ENCODE measurements at regions not wholly inside any gene's neighbourhood (a gene's known extent, or its start where the extent isn't known, plus 50 kb on each side); places are given as distances from the start of the nearest gene placed in this dataset.

DNA sequence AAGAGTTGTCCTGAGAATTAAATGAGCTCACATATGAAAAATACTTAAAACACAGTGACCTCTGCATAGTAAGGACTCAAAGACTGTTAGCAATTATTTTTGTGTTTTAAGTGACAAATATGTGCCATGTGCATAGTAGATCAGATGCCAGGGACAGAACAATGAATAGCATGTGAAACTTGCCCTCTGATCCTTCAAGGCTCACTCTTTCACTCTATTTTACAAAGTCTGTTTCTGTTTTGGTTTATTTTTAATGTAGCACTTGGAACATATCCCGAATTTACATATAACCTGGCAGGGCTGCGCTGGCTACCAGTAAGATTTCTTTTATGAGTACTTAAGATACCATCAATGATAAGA lies 135.5 kb upstream of the TNFAIP3 start:
- Histone ChIP-seq H3K4me2 (peak overlapping the region; percentile 78), H3K4me3 (no peak overlapping the region), H3K27ac (peak overlapping the region; percentile 75 to 84), H3K4me1 (peaks cover 42% of the 10 kb centered on the region), H3K9me3 (no peaks in the 10 kb centered on the region)
- ATAC-seq = no peak
- ChIA-PET POLR2A (no interaction called here), CTCF (no interaction called here)
- TF ChIP-seq CHD2 (IDR thresholded peaks at IDR 0.05; ENCODE audit: low read length, partially characterized antibody) (no peak), JUN (IDR thresholded peaks at IDR 0.05) (no peak), KDM1A (IDR thresholded peaks at IDR 0.05; ENCODE audit: low read depth) (no peak), ZFP36 (IDR thresholded peaks at IDR 0.05; ENCODE audit: borderline replicate concordance, partially characterized antibody) (no peak), MAFK (IDR thresholded peaks at IDR 0.05; ENCODE audit: partially characterized antibody) (no peak)
- DNase-seq (ENCODE audit: low read depth in 1 of 2, low spot score in 1 of 2) = no peak
- 11% methylated on average over 2 of the region's 2 CpGs for WGBS (ENCODE audit: missing lambda C conversion rate)
- no peak for FAIRE-seq

DNA sequence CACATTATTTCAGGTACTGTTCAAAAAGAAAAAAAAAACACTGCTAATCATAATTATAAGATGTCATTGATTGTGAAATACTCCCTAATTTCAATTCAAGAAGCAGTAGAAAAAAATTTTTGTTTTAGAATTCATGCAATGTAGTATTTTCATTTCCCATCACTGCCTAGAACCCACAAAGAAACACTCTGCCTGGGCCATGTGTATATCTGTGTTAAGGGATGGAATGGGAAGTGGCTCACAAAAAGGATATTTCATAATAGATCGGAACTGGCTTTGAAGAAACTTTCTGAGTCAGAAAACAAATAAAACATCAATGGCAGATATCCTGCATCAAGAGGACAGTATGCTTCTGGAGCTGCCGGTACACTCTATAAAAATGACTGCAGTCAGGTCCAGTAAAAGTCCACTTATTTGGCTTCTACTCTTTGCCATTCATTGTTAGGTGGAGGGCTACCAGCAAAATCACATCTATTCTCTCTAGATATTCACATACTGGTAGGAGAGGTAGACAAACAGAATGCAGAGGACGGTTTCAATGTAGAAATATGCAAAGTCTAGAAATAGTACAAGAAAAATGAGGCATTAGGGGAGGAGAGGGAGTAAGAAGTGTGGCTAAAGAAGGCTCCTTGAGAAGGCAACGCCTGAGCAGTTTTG lies 135.0 kb upstream of the TNFAIP3 start:
- FAIRE-seq (no peak), DNase-seq (ENCODE audit: low read depth in 1 of 2, low spot score in 1 of 2) (peak; percentile 33), ATAC-seq (peak; percentile 67 to 76; a peak in 4 of 6 replicates)
- CTCF ChIA-PET = interaction anchor here (0.9 to 2.2 kb wide), 2 partner anchors 136 to 138 kb away, joined by 3 to 6 read pairs; partner anchors contain the start of gene TNFAIP3
- H3K9me3 ChIP-seq = no peaks in the 10 kb centered on the region
- H3K4me2 ChIP-seq = peak overlapping the region; percentile 78
- no peak overlapping the region for H3K4me3 ChIP-seq
- POLR2A ChIA-PET = no interaction called here
- peak overlapping the region; percentile 75 to 84 for H3K27ac ChIP-seq
- WGBS (ENCODE audit: missing lambda C conversion rate) = 6% methylated on average over 4 of the region's 4 CpGs
- H3K4me1 ChIP-seq = peaks cover 42% of the 10 kb centered on the region
- TF ChIP-seq EHF (CRISPR knock-in tag; IDR thresholded peaks at IDR 0.05) = no peak
- TF ChIP-seq RAD21 (conservative IDR thresholded peaks at IDR 0.05 in 1 of 2, IDR thresholded peaks at IDR 0.05 in 1 of 2) = no peak
- TF ChIP-seq JUN (IDR thresholded peaks at IDR 0.05) = peak in 1 of 2 experiments; percentile 39; a peak in 1 of 5 replicates
- TF ChIP-seq KDM5A (IDR thresholded peaks at IDR 0.05) = no peak
- no peak for TF ChIP-seq POLR2AphosphoS2 (conservative IDR thresholded peaks at IDR 0.05; ENCODE audit: low read length)
- TF ChIP-seq, protein P1, sequence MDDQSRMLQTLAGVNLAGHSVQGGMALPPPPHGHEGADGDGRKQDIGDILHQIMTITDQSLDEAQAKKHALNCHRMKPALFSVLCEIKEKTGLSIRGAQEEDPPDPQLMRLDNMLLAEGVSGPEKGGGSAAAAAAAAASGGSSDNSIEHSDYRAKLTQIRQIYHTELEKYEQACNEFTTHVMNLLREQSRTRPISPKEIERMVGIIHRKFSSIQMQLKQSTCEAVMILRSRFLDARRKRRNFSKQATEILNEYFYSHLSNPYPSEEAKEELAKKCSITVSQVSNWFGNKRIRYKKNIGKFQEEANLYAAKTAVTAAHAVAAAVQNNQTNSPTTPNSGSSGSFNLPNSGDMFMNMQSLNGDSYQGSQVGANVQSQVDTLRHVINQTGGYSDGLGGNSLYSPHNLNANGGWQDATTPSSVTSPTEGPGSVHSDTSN (IDR thresholded peaks at IDR 0.05) = no peak
- no peak for TF ChIP-seq CHD2 (IDR thresholded peaks at IDR 0.05; ENCODE audit: low read length, partially characterized antibody)
- TF ChIP-seq, protein P2, sequence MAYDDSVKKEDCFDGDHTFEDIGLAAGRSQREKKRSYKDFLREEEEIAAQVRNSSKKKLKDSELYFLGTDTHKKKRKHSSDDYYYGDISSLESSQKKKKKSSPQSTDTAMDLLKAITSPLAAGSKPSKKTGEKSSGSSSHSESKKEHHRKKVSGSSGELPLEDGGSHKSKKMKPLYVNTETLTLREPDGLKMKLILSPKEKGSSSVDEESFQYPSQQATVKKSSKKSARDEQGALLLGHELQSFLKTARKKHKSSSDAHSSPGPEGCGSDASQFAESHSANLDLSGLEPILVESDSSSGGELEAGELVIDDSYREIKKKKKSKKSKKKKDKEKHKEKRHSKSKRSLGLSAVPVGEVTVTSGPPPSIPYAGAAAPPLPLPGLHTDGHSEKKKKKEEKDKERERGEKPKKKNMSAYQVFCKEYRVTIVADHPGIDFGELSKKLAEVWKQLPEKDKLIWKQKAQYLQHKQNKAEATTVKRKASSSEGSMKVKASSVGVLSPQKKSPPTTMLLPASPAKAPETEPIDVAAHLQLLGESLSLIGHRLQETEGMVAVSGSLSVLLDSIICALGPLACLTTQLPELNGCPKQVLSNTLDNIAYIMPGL (CRISPR knock-in tag; IDR thresholded peaks at IDR 0.05; ENCODE audit: borderline replicate concordance) = no peak
- no peak for TF ChIP-seq ZSCAN20 (CRISPR knock-in tag; IDR thresholded peaks at IDR 0.05)
- no peak for TF ChIP-seq TP53 (CRISPR knock-in tag; IDR thresholded peaks at IDR 0.05)
- TF ChIP-seq, protein P3, sequence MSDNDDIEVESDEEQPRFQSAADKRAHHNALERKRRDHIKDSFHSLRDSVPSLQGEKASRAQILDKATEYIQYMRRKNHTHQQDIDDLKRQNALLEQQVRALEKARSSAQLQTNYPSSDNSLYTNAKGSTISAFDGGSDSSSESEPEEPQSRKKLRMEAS (IDR thresholded peaks at IDR 0.05) = no peak
- TF ChIP-seq HOXA7 (CRISPR knock-in tag; IDR thresholded peaks at IDR 0.05) = no peak
- no peak for TF ChIP-seq GATA3 (IDR thresholded peaks at IDR 0.05; ENCODE audit: borderline replicate concordance)
- no peak for TF ChIP-seq HEYL (CRISPR knock-in tag; IDR thresholded peaks at IDR 0.05)
- TF ChIP-seq NR3C1 (IDR thresholded peaks at IDR 0.05) = no peak
- peak in 1 of 2 experiments; percentile 26; a peak in 1 of 5 replicates for TF ChIP-seq EP300 (IDR thresholded peaks at IDR 0.05)
- TF ChIP-seq PHF8 (IDR thresholded peaks at IDR 0.05; ENCODE audit: borderline replicate concordance, low read depth) = no peak
- TF ChIP-seq HOXB13 (CRISPR knock-in tag; IDR thresholded peaks at IDR 0.05; ENCODE audit: low read depth) = no peak
- TF ChIP-seq TFCP2L1 (CRISPR knock-in tag; IDR thresholded peaks at IDR 0.05) = no peak
- TF ChIP-seq MAFK (IDR thresholded peaks at IDR 0.05; ENCODE audit: partially characterized antibody) = no peak
- TF ChIP-seq HOXB5 (CRISPR knock-in tag; IDR thresholded peaks at IDR 0.05) = no peak
- TF ChIP-seq RFX5 (IDR thresholded peaks at IDR 0.05) = no peak
- TF ChIP-seq BHLHE40 (IDR thresholded peaks at IDR 0.05; ENCODE audit: low read depth, low read length) = no peak
- TF ChIP-seq CEBPB (IDR thresholded peaks at IDR 0.05) = peak; percentile 75 to 76; a peak in 3 of 4 replicates
- TF ChIP-seq ZC3H11A (IDR thresholded peaks at IDR 0.05) = no peak
- no peak for TF ChIP-seq FOSB (CRISPR knock-in tag; IDR thresholded peaks at IDR 0.05)
- TF ChIP-seq JUNB (IDR thresholded peaks at IDR 0.05) = peak; percentile 67; the same call in 1 of the 2 replicates
- TF ChIP-seq FOXS1 (CRISPR knock-in tag; IDR thresholded peaks at IDR 0.05) = no peak
- no peak for TF ChIP-seq NPAS2 (CRISPR knock-in tag; IDR thresholded peaks at IDR 0.05; ENCODE audit: borderline replicate concordance)
- TF ChIP-seq, protein P4, sequence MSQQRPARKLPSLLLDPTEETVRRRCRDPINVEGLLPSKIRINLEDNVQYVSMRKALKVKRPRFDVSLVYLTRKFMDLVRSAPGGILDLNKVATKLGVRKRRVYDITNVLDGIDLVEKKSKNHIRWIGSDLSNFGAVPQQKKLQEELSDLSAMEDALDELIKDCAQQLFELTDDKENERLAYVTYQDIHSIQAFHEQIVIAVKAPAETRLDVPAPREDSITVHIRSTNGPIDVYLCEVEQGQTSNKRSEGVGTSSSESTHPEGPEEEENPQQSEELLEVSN (IDR thresholded peaks at IDR 0.05; ENCODE audit: borderline replicate concordance, low read depth) = no peak
- no peak for TF ChIP-seq POLR2A (IDR thresholded peaks at IDR 0.05; ENCODE audit: low read length)
- TF ChIP-seq FOSL2 (IDR thresholded peaks at IDR 0.05) = peak; percentile 21; the same call in 1 of the 2 replicates
- no peak for TF ChIP-seq FOSL2 (CRISPR knock-in tag; IDR thresholded peaks at IDR 0.05)
- TF ChIP-seq KDM1A (IDR thresholded peaks at IDR 0.05; ENCODE audit: low read depth) = no peak
- no peak for TF ChIP-seq CHD4 (IDR thresholded peaks at IDR 0.05; ENCODE audit: borderline replicate concordance)

All from A549 (cell line).